MV-4-11 (cell line): ENCODE measurements at regions not wholly inside any gene's neighbourhood (a gene's known extent, or its start where the extent isn't known, plus 50 kb on each side); places are given as distances from the start of the nearest gene placed in this dataset.

ENCODE experiments used
- DNase-seq: peaks from one replicate; lab custom pipeline; 2025; lab: John Stamatoyannopoulos, UW

DNA sequence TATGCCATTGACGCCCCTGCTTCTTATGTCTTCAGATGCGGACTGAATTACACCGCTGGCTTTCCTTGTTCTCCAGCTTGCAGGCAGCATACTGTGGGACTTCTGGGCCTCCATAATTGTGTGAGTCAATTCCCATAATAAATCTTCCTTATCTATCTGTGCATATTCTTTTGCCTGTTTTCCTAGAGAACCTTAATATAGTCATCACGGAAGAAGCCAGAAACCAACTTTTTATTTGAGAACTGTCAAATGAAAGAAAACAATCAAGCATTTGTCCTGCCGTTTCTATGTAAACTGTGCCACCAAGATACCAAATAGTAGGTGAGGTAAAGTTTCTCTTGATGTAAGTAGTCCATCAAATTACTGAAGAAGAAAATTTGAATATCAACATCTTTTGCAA lies 51.8 kb upstream of the B3GALNT1 start:
- DNase-seq, result no peak

DNA sequence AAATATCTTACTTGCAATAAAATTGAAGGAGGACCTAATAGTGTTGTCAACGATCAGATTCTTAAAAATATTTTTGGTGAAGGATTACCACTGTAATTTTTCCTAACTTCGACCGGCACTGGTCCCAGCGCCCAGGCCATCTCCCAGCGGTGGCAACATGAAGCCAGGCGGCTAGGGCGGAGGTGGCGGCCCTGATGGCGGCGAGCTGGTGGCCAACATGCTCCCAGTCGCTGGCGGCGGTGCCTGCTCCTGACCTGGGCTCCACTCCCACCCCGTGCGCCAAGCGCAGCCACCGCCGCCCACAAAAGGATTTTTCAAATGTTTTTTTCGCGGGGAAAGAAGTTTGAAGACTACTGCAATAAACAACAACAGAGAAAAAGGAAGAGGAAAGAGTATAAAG lies 56.5 kb upstream of the B3GALNT1 start:
- DNase-seq, result no peak

DNA sequence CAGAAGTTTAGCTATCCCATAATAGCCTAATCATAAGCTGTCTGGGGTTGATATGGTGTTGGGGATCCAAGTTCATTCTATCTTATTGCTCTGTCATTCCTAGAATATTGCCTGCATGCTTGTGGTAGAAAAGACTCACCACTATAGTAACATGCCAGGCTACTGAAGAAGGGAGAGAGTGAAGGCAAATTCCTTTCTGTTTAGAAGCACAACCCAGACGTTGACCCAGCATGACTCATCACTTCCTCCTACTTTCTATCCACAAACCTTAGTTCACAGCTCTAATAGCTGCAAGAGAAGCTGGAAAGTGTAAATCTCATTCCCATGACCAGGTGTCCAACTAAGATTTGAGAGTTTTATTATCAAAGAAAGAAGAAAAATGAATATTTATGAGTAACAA lies 57.8 kb upstream of the NMD3 start:
- DNase-seq, result peak; percentile 85

- DNase-seq, result no peak
Observed at GRCh38 chr3:161166051-161166450, 55.1 kb upstream of the NMD3 start.

DNA sequence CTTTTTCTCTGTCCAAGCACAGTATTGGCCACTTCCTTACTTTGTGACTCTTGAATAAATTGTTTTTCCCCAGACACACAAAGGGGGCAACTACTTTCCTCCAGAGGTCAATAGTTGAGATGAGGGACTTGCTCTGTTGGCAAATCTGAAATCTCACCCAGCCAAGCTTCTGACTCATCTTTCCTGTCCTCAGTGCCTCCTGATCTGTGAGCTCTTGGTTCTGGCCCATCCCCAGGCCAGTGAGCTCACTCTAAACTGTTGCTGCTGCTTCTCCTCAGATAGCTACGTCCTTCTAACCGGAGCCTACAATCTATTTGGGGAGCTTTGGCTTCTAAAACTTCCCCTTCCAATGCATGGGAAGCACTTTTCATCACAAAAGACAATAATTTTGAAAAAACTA lies 50.0 kb upstream of the NMD3 start:
- DNase-seq, result peak; percentile 70
